Brain microvascular endothelial cell (primary cell): ENCODE measurements at regions not wholly inside any gene's neighbourhood (a gene's known extent, or its start where the extent isn't known, plus 50 kb on each side); places are given as distances from the start of the nearest gene placed in this dataset.
"Not testable (repeated sequence)": the region's sequence is repeated elsewhere in the genome, so short reads cannot be mapped to it uniquely, and the experiment has no call there.

Experiments
- DNase-seq: peaks from one replicate; pipeline ENCODE4 v3.0.0-alpha.2; 2020
- H3K27ac ChIP-seq: fragments of 250-450 bp; sonication (Bioruptor Pico); 2 replicates; pipeline ENCODE4 v1.5.1; 2020; ENCODE audit warnings: mild to moderate bottlenecking, moderate library complexity
- H3K27me3 ChIP-seq: fragments of 250-450 bp; sonication (Bioruptor Pico); replicated peaks from 2 replicates; pipeline ENCODE4 v1.5.1; 2020; ENCODE audit warnings: mild to moderate bottlenecking
- H3K36me3 ChIP-seq: fragments of 250-450 bp; sonication (Bioruptor Pico); replicated peaks from 2 replicates; pipeline ENCODE4 v1.5.1; 2020; ENCODE audit warnings: mild to moderate bottlenecking
- H3K4me3 ChIP-seq: 2 replicates; pipeline ENCODE4 v1.5.1; 2011; ENCODE audit warnings: low read depth, mild to moderate bottlenecking, control low read depth, low read length, moderate library complexity
- CTCF ChIP-seq: IDR thresholded peaks from 2 replicates; pipeline ENCODE4 v1.5.1; 2011; ENCODE audit warnings: low read depth, mild to moderate bottlenecking, moderate library complexity, low read length, control low read depth, inconsistent platforms; ENCODE audit errors: missing control alignments
- in situ Hi-C: cut with HindIII; loops from 2 replicates; pipeline ENCODE4 v1.10.0; 2017; ENCODE audit warnings: low sequenced_read_pairs, low pct_ligation_motif_present

GRCh38 chrY:19601113-19601512 is 143.4 kb downstream of the KDM5D start:
- DNase-seq = no peak
- no peak for TF ChIP-seq CTCF
- Histone ChIP-seq H3K27me3 (no peaks in the 10 kb centered on the region), H3K4me3 (no peak overlapping the region), H3K27ac (no peak overlapping the region), H3K36me3 (no peaks in the 10 kb centered on the region)
- in situ Hi-C loops = no loop called here

DNA sequence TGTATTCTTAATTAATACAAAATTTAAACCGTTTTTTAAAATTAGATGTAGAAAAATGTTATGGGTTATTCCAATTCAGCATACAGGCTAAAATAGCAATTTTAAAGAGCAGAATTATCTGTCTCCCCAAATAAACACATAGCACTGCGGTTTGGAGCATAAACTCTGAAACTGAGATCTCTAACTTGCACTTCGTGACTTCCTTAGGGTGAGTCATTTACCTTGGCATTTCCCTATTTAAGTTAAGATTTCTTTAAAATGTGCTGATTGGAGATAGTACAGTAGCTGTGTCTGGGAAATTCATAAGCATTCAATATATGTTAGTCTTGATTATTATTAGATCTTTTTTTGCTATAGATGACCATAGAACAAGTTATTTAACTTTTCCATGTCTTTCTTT is 143.8 kb downstream of the KDM5D start:
- Histone ChIP-seq H3K27me3 (no peaks in the 10 kb centered on the region), H3K36me3 (no peaks in the 10 kb centered on the region), H3K27ac (no peak overlapping the region), H3K4me3 (no peak overlapping the region)
- no peak for DNase-seq
- in situ Hi-C loops = no loop called here
- no peak for TF ChIP-seq CTCF

DNA sequence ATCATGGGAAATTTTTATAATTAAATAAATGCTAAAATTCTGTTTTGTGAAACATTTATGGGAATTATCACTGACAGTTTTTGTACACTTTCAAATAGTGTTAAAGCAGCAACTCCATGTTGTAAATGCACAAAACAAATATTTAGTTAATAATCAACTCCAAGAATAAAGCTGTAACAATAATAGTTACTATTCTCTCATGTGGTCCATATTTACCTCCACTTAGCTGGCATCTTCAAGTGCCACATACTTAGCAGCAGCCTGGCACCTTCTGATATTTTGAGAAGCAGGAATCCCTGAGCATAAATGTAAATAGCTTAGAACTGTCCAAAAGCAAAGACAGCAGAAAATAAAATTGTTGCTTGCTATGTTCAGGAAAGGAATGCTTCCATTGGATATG is 154.3 kb downstream of the KDM5D start:
- no peak for TF ChIP-seq CTCF
- DNase-seq = no peak
- H3K27ac ChIP-seq = no peak overlapping the region
- in situ Hi-C loops = no loop called here
- H3K27me3 ChIP-seq = no peaks in the 10 kb centered on the region
- no peak overlapping the region for H3K4me3 ChIP-seq
- no peaks in the 10 kb centered on the region for H3K36me3 ChIP-seq

DNA sequence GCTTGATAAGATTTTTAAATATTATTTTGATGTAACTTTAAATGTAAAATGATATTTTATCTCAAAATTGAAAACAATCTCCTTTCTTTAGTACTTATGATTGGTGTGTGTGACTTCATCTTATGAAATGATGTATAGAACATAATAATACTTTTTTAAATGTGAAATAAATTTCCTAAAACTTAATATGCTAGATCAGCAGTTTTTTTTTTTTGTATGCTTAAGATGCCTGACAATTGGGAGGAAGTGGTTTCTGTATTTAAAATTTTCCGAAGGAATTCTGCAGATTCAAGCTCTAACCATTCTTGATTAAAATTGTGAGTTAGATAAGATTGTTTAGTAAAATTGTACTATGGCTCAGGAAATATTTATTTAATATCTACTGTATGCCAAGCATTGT is 154.9 kb downstream of the KDM5D start:
- in situ Hi-C loops = no loop called here

GRCh38 chrY:19587311-19587710 is 157.2 kb downstream of the KDM5D start:
- Histone ChIP-seq H3K4me3 (no peak overlapping the region), H3K27me3 (no peaks in the 10 kb centered on the region), H3K36me3 (no peaks in the 10 kb centered on the region), H3K27ac (no peak overlapping the region)
- in situ Hi-C loops = no loop called here
- no peak for TF ChIP-seq CTCF
- DNase-seq = no peak

More for the DNA sequence above, 154.9 kb downstream of the KDM5D start:
- Histone ChIP-seq H3K27ac (no peak overlapping the region), H3K4me3 (no peak overlapping the region), H3K27me3 (no peaks in the 10 kb centered on the region), H3K36me3 (no peaks in the 10 kb centered on the region)
- no peak for DNase-seq
- no peak for TF ChIP-seq CTCF

- H3K27me3 ChIP-seq, H3K27ac ChIP-seq, DNase-seq, in situ Hi-C loops, H3K4me3 ChIP-seq, H3K36me3 ChIP-seq: not testable (repeated sequence)
Measured at GRCh38 chrY:19580990-19581389, 163.5 kb downstream of the KDM5D start.
